HCT116 (cell line): ENCODE measurements at regions not wholly inside any gene's neighbourhood (a gene's known extent, or its start where the extent isn't known, plus 50 kb on each side); places are given as distances from the start of the nearest gene placed in this dataset.

Experiments
- CTCF ChIP-seq, 3 experiments: fragments of 200-600 bp in 1 of 3; sonication (generic) in 1 of 3; IDR thresholded peaks in 2 of 3; conservative IDR thresholded peaks in 1 of 3; 2 replicates each; pipeline ENCODE4 v1.5.1; 2012 to 2017; ENCODE audit warnings: low read depth in 2 of 3, low read length in 2 of 3, antibody characterized with exemption in 1 of 3, borderline replicate concordance in 1 of 3, control low read depth in 1 of 3, mild to moderate bottlenecking in 1 of 3, mixed read lengths in 1 of 3, mixed run types in 1 of 3, moderate library complexity in 1 of 3; ENCODE audit not compliant: insufficient read depth in 1 of 3
- POLR2A ChIP-seq: IDR thresholded peaks from 2 replicates; pipeline ENCODE4 v1.7.0; 2011; ENCODE audit warnings: borderline replicate concordance; ENCODE audit not compliant: insufficient read depth, insufficient read length; ENCODE audit errors: extremely low read depth

GRCh38 chr2:81078102-81078501 is 773.5 kb upstream of the LRRTM1 start:
- TF ChIP-seq POLR2A: no peak
- no peak for TF ChIP-seq CTCF (IDR thresholded peaks at IDR 0.05 in 2 of 3, conservative IDR thresholded peaks at IDR 0.05 in 1 of 3; ENCODE audit: borderline replicate concordance in 1 of 3, insufficient read depth in 1 of 3, low read depth in 2 of 3, low read length in 2 of 3)
